ENCODE measurements at regions not wholly inside any gene's neighbourhood (a gene's known extent, or its start where the extent isn't known, plus 50 kb on each side); places are given as distances from the start of the nearest gene placed in this dataset.
"Not testable (repeated sequence)": the region's sequence is repeated elsewhere in the genome, so short reads cannot be mapped to it uniquely, and the experiment has no call there.

GRCh38 chr4:32680946-32681345 lies 1960.8 kb downstream of the PCDH7 start:
- no peak for DNase-seq

GRCh38 chr4:32684160-32684559 lies 1964.0 kb downstream of the PCDH7 start:
- DNase-seq, result no peak

GRCh38 chr4:32686123-32686522 lies 1966.0 kb downstream of the PCDH7 start:
- no peak for DNase-seq

GRCh38 chr4:32689518-32689917 lies 1969.3 kb downstream of the PCDH7 start:
- DNase-seq, result no peak

- no peak for DNase-seq
These were observed 1977.2 kb downstream of the PCDH7 start for GRCh38 chr4:32697281-32697814.

- DNase-seq, result no peak
These were observed 1980.7 kb downstream of the PCDH7 start for GRCh38 chr4:32700838-32701237.

- DNase-seq, result no peak
These were observed 1986.7 kb downstream of the PCDH7 start for GRCh38 chr4:32706893-32707292.

GRCh38 chr4:32716090-32716620 lies 1996.0 kb downstream of the PCDH7 start:
- DNase-seq, result not testable (repeated sequence)

- DNase-seq, result no peak
These were observed 2015.9 kb downstream of the PCDH7 start for GRCh38 chr4:32735856-32736590.

GRCh38 chr4:32744211-32744610 lies 2024.0 kb downstream of the PCDH7 start:
- DNase-seq, result no peak

- no peak for DNase-seq
These were observed 2025.2 kb downstream of the PCDH7 start for GRCh38 chr4:32745351-32745750.

- DNase-seq, result no peak
These were observed 2027.9 kb downstream of the PCDH7 start for GRCh38 chr4:32748061-32748460.

- DNase-seq, result no peak
These were observed 2028.3 kb downstream of the PCDH7 start for GRCh38 chr4:32748498-32748897.

- DNase-seq, result no peak
These were observed 2032.8 kb downstream of the PCDH7 start for GRCh38 chr4:32752962-32753361.

- no peak for DNase-seq
These were observed 2048.7 kb downstream of the PCDH7 start for GRCh38 chr4:32768664-32769389.

GRCh38 chr4:32771491-32771890 lies 2051.3 kb downstream of the PCDH7 start:
- no peak for DNase-seq

- DNase-seq, result no peak
These were observed 2054.9 kb downstream of the PCDH7 start for GRCh38 chr4:32775049-32775448.

- DNase-seq, result no peak
These were observed 2056.4 kb downstream of the PCDH7 start for GRCh38 chr4:32776435-32777203.

GRCh38 chr4:32778025-32778424 lies 2057.9 kb downstream of the PCDH7 start:
- DNase-seq, result no peak

GRCh38 chr4:32778938-32779337 lies 2058.8 kb downstream of the PCDH7 start:
- DNase-seq, result no peak

- no peak for DNase-seq
These were observed 2068.9 kb downstream of the PCDH7 start for GRCh38 chr4:32789026-32789608.

- DNase-seq, result no peak
These were observed 2070.6 kb downstream of the PCDH7 start for GRCh38 chr4:32790803-32791202.
